A673 (cell line): ENCODE measurements at regions not wholly inside any gene's neighbourhood (a gene's known extent, or its start where the extent isn't known, plus 50 kb on each side); places are given as distances from the start of the nearest gene placed in this dataset.

Experiments used
- BruUV-seq: library from RNA; stranded (reverse); fragments of 400-500 nt; replicated peaks from 2 replicates; lab custom pipeline; 2021; lab: Mats Ljungman, UMichigan
- CTCF ChIA-PET: fragments of 300-600 bp; sonication (Branson Sonifier 250); formaldehyde crosslinking; loops from one replicate; lab custom pipeline; 2022; ENCODE audit warnings: antibody characterized with exemption; lab: Charles Lee
- POLR2A ChIA-PET: fragments of 300-600 bp; sonication (Branson Sonifier 250); formaldehyde crosslinking; loops from one replicate; lab custom pipeline; 2022; ENCODE audit warnings: antibody characterized with exemption; ENCODE audit not compliant: low non-redundant PET; lab: Charles Lee
- DNase-seq: peaks from one replicate; pipeline ENCODE4 v3.0.0-alpha.2; 2015; ENCODE audit warnings: low spot score
- H3K27ac ChIP-seq: fragments of 200-600 bp; sonication (generic); 2 replicates; pipeline ENCODE4 v1.5.1; 2016; ENCODE audit warnings: mixed run types, low read depth, mild to moderate bottlenecking, mixed read lengths, antibody characterized with exemption, low read length; ENCODE audit not compliant: poor library complexity, severe bottlenecking
- H3K27me3 ChIP-seq: fragments of 200-600 bp; sonication (generic); replicated peaks from 2 replicates; pipeline ENCODE4 v1.6.1; 2017; ENCODE audit warnings: mixed run types, low read depth, mild to moderate bottlenecking, mixed read lengths, antibody characterized with exemption, low read length; ENCODE audit not compliant: insufficient read depth, poor library complexity
- H3K36me3 ChIP-seq: fragments of 200-600 bp; sonication (generic); 2 replicates; pipeline ENCODE4 v1.6.1; 2016; ENCODE audit warnings: mixed run types, mild to moderate bottlenecking, mixed read lengths, antibody characterized with exemption, low read length; ENCODE audit not compliant: insufficient read depth, poor library complexity, severe bottlenecking
- H3K4me1 ChIP-seq: fragments of 200-600 bp; sonication (generic); 2 replicates; pipeline ENCODE4 v1.6.1; 2017; ENCODE audit warnings: mixed run types, mild to moderate bottlenecking, mixed read lengths, antibody characterized with exemption, low read length; ENCODE audit not compliant: insufficient read depth, poor library complexity, severe bottlenecking
- H3K4me3 ChIP-seq: fragments of 200-600 bp; sonication (generic); 2 replicates; pipeline ENCODE4 v1.5.1; 2016; ENCODE audit warnings: low read depth, mixed run types, mild to moderate bottlenecking, mixed read lengths, low read length; ENCODE audit not compliant: poor library complexity, severe bottlenecking
- H3K9me3 ChIP-seq: fragments of 200-600 bp; sonication (generic); 2 replicates; pipeline ENCODE4 v1.6.1; 2016; ENCODE audit warnings: mixed run types, low read depth, mild to moderate bottlenecking, mixed read lengths, antibody characterized with exemption, low read length; ENCODE audit not compliant: poor library complexity, severe bottlenecking
- EZH2 ChIP-seq: fragments of 200-600 bp; sonication (generic); IDR thresholded peaks from 2 replicates; pipeline ENCODE4 v1.6.1; 2017; ENCODE audit warnings: borderline replicate concordance, low read depth, mild to moderate bottlenecking, mixed read lengths, antibody characterized with exemption, low read length; ENCODE audit not compliant: poor library complexity, severe bottlenecking
- intact Hi-C: fragments of 100-400 bp; cut with micrococcal nuclease; formaldehyde crosslinking; loops from one replicate; pipeline ENCODE4 v1.10.0; 2022; ENCODE audit not compliant: unreplicated experiment
- TF ChIP-seq, protein P1 (sequence below): fragments of 300-800, 200-600 bp; sonication (generic); conservative IDR thresholded peaks from 2 replicates; pipeline ENCODE4 v1.5.1; 2017; ENCODE audit warnings: low read depth, mild to moderate bottlenecking, antibody characterized with exemption, low read length, moderate library complexity, mixed read lengths

DNA sequence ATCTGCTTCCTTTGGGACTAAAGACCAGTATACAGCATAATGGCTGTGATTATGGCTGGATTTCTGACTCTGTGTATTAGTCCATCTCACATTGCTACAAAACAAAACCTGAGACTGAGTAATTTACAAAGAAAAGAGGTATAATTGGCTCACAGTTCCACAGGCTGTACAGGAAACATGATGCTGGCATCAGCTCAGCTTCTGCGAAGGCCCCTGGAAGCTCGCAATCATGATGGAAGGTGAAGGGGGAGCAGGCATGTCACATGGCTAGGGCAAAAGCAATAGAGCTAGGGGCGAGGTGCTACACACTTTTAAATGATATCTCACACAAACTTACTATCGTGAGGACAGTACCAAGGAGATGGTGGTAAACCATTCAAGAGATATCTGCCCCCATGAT lies 68.0 kb upstream of the GADL1 start:
- Histone ChIP-seq H3K4me1 (no peaks in the 10 kb centered on the region), H3K36me3 (no peaks in the 10 kb centered on the region), H3K27me3 (no peaks in the 10 kb centered on the region), H3K9me3 (no peaks in the 10 kb centered on the region), H3K4me3 (no peak overlapping the region), H3K27ac (no peak overlapping the region)
- DNase-seq, result no peak
- POLR2A ChIA-PET, result no interaction called here
- intact Hi-C loops, result no loop called here
- CTCF ChIA-PET, result no interaction called here
- no TSS peak for BruUV-seq
- no peak for TF ChIP-seq EZH2
- TF ChIP-seq, protein P1, sequence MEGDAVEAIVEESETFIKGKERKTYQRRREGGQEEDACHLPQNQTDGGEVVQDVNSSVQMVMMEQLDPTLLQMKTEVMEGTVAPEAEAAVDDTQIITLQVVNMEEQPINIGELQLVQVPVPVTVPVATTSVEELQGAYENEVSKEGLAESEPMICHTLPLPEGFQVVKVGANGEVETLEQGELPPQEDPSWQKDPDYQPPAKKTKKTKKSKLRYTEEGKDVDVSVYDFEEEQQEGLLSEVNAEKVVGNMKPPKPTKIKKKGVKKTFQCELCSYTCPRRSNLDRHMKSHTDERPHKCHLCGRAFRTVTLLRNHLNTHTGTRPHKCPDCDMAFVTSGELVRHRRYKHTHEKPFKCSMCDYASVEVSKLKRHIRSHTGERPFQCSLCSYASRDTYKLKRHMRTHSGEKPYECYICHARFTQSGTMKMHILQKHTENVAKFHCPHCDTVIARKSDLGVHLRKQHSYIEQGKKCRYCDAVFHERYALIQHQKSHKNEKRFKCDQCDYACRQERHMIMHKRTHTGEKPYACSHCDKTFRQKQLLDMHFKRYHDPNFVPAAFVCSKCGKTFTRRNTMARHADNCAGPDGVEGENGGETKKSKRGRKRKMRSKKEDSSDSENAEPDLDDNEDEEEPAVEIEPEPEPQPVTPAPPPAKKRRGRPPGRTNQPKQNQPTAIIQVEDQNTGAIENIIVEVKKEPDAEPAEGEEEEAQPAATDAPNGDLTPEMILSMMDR, result no peak

DNA sequence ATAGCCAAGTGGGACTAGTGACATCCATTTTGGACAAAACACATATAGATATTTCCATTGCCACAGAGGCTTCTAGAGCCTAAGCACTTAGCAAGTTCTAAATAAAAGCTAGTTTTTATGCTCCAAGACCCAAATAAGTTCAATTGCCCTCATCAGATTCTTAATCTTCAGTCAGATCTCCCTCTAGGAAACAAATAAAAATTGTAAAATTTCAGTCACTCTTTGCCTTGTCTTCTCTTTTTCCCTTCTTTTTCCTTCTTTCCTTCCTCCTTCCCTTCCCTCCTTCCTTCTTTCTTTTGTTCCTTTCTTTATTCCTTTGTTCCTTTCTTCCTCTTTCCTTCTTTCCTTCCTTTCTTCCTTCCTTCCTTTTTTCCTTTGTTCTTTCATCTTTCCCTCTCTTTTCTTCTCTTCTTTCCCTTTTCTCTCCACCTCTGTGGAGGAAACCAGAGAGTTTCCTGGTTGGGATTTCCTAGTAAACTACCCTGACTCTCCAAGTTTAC lies 68.8 kb upstream of the GADL1 start:
- no peak for DNase-seq
- Histone ChIP-seq H3K36me3 (no peaks in the 10 kb centered on the region), H3K4me3 (no peak overlapping the region), H3K4me1 (no peaks in the 10 kb centered on the region), H3K9me3 (no peaks in the 10 kb centered on the region), H3K27ac (no peak overlapping the region), H3K27me3 (no peaks in the 10 kb centered on the region)
- CTCF ChIA-PET, result no interaction called here
- TF ChIP-seq, protein P1, result no peak
- TF ChIP-seq EZH2, result no peak
- POLR2A ChIA-PET, result no interaction called here
- intact Hi-C loops, result no loop called here
- BruUV-seq, result no TSS peak

DNA sequence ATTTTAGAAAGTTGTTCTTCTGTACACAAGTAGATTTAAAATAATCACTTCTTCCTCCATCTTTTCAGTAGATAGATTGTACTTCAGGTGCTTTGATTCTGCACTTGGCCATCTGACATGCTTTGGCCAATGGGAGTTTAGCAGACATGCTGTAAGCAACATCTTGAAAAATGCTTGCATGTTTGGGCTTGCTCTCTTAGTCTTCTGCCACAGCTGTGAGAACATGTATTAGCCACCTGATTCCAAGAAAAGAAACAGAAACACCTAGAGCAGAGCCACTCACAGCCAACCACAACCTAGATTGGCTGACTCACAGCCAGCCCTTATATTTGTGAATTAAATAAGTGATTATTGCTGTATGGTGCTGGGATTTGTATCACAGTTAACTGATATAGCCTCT lies 70.2 kb upstream of the GADL1 start:
- no peaks in the 10 kb centered on the region for H3K36me3 ChIP-seq
- H3K27me3 ChIP-seq, result no peaks in the 10 kb centered on the region
- intact Hi-C loops, result no loop called here
- H3K9me3 ChIP-seq, result no peaks in the 10 kb centered on the region
- no peak overlapping the region for H3K27ac ChIP-seq
- TF ChIP-seq EZH2, result no peak
- TF ChIP-seq, protein P1, result no peak
- ChIA-PET POLR2A (no interaction called here), CTCF (no interaction called here)
- no peak for DNase-seq
- BruUV-seq, result no TSS peak
- H3K4me3 ChIP-seq, result no peak overlapping the region
- H3K4me1 ChIP-seq, result no peaks in the 10 kb centered on the region
